PC-9 (cell line): ENCODE measurements at regions not wholly inside any gene's neighbourhood (a gene's known extent, or its start where the extent isn't known, plus 50 kb on each side); places are given as distances from the start of the nearest gene placed in this dataset.

Experiments
- CTCF ChIP-seq: fragments of 200-600 bp; sonication (generic); conservative IDR thresholded peaks from 2 replicates; pipeline ENCODE4 v1.6.1; 2017; ENCODE audit warnings: mixed run types, antibody characterized with exemption, mild to moderate bottlenecking, moderate library complexity
- EZH2 ChIP-seq: fragments of 200-600 bp; sonication (generic); IDR thresholded peaks from 2 replicates; pipeline ENCODE4 v1.8.0; 2017; ENCODE audit warnings: antibody characterized with exemption, low read depth

GRCh38 chr15:70412794-70413193, 315.1 kb upstream of the TLE3 start:
- no peak for TF ChIP-seq EZH2
- TF ChIP-seq CTCF: no peak
